ENCODE measurements at regions not wholly inside any gene's neighbourhood (a gene's known extent, or its start where the extent isn't known, plus 50 kb on each side); places are given as distances from the start of the nearest gene placed in this dataset.

DNA sequence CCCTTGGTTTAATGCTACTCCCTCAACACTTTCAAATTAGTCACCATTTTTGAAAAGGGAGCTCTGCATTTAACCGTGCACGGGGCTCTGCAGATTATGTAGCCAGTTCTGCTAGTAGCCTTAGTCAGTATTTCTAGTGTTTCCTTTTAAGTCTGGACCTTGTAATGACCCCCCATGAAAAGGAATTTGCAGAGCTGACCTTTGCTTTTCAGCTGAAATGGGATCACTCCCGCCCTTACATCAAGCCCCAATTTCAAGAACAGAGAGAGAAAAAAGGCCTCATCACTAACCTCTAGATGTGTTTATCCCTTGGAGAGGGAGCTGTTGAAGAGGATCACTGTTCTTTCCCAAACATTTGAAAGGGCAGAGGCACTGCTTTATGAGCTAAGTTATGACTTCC, 490.7 kb upstream of the BTBD3 start:
- in situ Hi-C loops (cut with HindIII; ENCODE audit: extremely low pct_ligation_motif_present, low pct_unique_long_range_greater_than_20kb): no loop called here
- CTCF ChIA-PET (ENCODE audit: low intra/inter-chr PET ratio, low total read pairs): no interaction called here
- peak overlapping the region; percentile 7 for H2AFZ ChIP-seq (ENCODE audit: low read length)

DNA sequence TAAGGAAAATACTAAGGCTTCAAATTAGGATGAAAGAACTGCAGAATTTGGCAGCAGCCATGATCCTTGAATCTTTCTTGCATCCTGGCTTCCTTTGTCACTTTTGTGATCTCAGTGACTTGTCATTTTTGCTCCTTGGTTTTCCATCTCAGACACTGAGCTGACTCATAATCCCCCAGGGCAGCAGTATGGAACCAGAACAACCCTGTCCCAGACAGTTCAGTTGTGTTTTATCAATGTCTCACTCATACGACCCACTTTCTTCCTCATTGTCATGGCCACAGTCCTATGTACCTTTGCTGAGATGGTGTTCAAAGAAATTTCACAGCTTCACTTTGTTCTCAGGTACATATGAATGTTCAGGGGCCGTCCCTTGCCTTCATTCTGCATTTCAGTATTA, 488.5 kb upstream of the BTBD3 start:
- Histone ChIP-seq H3K36me3 (replicated peaks in 1 of 2; ENCODE audit: control insufficient read depth in 1 of 2, insufficient read depth in 2 of 2, low read length in 2 of 2) (no peaks in the 10 kb centered on the region), H3K4me1 (ENCODE audit: insufficient read depth, low read length) (no peaks in the 10 kb centered on the region), H3K27me3 (ENCODE audit: control insufficient read depth in 1 of 2, insufficient read depth in 2 of 2, low read length in 2 of 2) (no peaks in the 10 kb centered on the region), H3K79me2 (ENCODE audit: insufficient read depth, low read length) (no peaks in the 10 kb centered on the region), H2AFZ (ENCODE audit: low read length) (no peak overlapping the region), H3K9me3 (ENCODE audit: low read length) (peaks cover 18% of the 10 kb centered on the region), H3K9ac (ENCODE audit: insufficient read depth, low read depth, low read length) (no peak overlapping the region), H4K20me1 (ENCODE audit: insufficient read depth, low read length) (no peaks in the 10 kb centered on the region), H3K4me3 (replicated peaks in 1 of 3; ENCODE audit: insufficient read depth in 1 of 3, low read depth in 2 of 3, low read length in 3 of 3) (no peak overlapping the region), H3K27ac (ENCODE audit: extremely low read length, insufficient read depth, low read length) (no peak overlapping the region), H3K4me2 (ENCODE audit: low read depth, low read length) (no peak overlapping the region)
- ChIA-PET CTCF (ENCODE audit: low intra/inter-chr PET ratio, low total read pairs) (no interaction called here), POLR2A (no interaction called here)
- in situ Hi-C loops (cut with HindIII; ENCODE audit: extremely low pct_ligation_motif_present, low pct_unique_long_range_greater_than_20kb): no loop called here
- FAIRE-seq: no peak
- DNase-seq (ENCODE audit: low spot score): no peak
- intact Hi-C loops (cut with micrococcal nuclease; ENCODE audit: unreplicated experiment): no loop called here
- BruUV-seq (replicated peaks): no TSS peak
- 2% methylated on average over 2 of the region's 2 CpGs for WGBS (ENCODE audit: low lambda C conversion rate)
- no peak for ATAC-seq
- TF ChIP-seq ADNP (CRISPR knock-in tag; IDR thresholded peaks at IDR 0.05) (no peak), DNMT1 (CRISPR knock-in tag; IDR thresholded peaks at IDR 0.05) (no peak), ZNF816 (CRISPR knock-in tag; IDR thresholded peaks at IDR 0.05; ENCODE audit: borderline replicate concordance) (no peak), ZNF543 (CRISPR knock-in tag; IDR thresholded peaks at IDR 0.05) (no peak), DPF2 (CRISPR knock-in tag; IDR thresholded peaks at IDR 0.05; ENCODE audit: borderline replicate concordance, low read depth) (no peak), ZNF143 (CRISPR knock-in tag; IDR thresholded peaks at IDR 0.05) (no peak), SIX1 (CRISPR knock-in tag; IDR thresholded peaks at IDR 0.05; ENCODE audit: borderline replicate concordance) (no peak), CBX2 (IDR thresholded peaks at IDR 0.05; ENCODE audit: low read depth, low read length) (no peak), CBX2 (CRISPR knock-in tag; IDR thresholded peaks at IDR 0.05; ENCODE audit: low read depth) (no peak), ZNF782 (CRISPR knock-in tag; IDR thresholded peaks at IDR 0.05; ENCODE audit: borderline replicate concordance) (no peak)
- TF ChIP-seq, protein P1, sequence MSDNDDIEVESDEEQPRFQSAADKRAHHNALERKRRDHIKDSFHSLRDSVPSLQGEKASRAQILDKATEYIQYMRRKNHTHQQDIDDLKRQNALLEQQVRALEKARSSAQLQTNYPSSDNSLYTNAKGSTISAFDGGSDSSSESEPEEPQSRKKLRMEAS (IDR thresholded peaks at IDR 0.05): no peak
- TF ChIP-seq, protein P2, sequence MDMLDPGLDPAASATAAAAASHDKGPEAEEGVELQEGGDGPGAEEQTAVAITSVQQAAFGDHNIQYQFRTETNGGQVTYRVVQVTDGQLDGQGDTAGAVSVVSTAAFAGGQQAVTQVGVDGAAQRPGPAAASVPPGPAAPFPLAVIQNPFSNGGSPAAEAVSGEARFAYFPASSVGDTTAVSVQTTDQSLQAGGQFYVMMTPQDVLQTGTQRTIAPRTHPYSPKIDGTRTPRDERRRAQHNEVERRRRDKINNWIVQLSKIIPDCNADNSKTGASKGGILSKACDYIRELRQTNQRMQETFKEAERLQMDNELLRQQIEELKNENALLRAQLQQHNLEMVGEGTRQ (IDR thresholded peaks at IDR 0.05; ENCODE audit: low read depth, low read length): no peak
- TF ChIP-seq, protein P2 (CRISPR knock-in tag; IDR thresholded peaks at IDR 0.05; ENCODE audit: borderline replicate concordance): no peak

More for the DNA sequence above, 490.7 kb upstream of the BTBD3 start:
- intact Hi-C loops (cut with micrococcal nuclease; ENCODE audit: unreplicated experiment): no loop called here
- Histone ChIP-seq H3K27ac (ENCODE audit: extremely low read length, insufficient read depth, low read length) (no peak overlapping the region), H3K36me3 (replicated peaks in 1 of 2; ENCODE audit: control insufficient read depth in 1 of 2, insufficient read depth in 2 of 2, low read length in 2 of 2) (no peaks in the 10 kb centered on the region), H3K4me1 (ENCODE audit: insufficient read depth, low read length) (no peaks in the 10 kb centered on the region), H3K27me3 (ENCODE audit: control insufficient read depth in 1 of 2, insufficient read depth in 2 of 2, low read length in 2 of 2) (no peaks in the 10 kb centered on the region), H3K79me2 (ENCODE audit: insufficient read depth, low read length) (no peaks in the 10 kb centered on the region), H3K9ac (ENCODE audit: insufficient read depth, low read depth, low read length) (no peak overlapping the region), H3K4me2 (ENCODE audit: low read depth, low read length) (no peak overlapping the region), H3K9me3 (ENCODE audit: low read length) (0 out of 2 replicates have a peak, but pooled peaks cover 5% of the 10 kb centered on the region), H3K4me3 (replicated peaks in 1 of 3; ENCODE audit: insufficient read depth in 1 of 3, low read depth in 2 of 3, low read length in 3 of 3) (no peak overlapping the region), H4K20me1 (ENCODE audit: insufficient read depth, low read length) (no peaks in the 10 kb centered on the region)
- no peak for ATAC-seq
- no peak for FAIRE-seq
- 11% methylated on average over 3 of the region's 3 CpGs for WGBS (ENCODE audit: low lambda C conversion rate)
- no TSS peak for BruUV-seq (replicated peaks)
- POLR2A ChIA-PET: no interaction called here
- TF ChIP-seq MTA3 (CRISPR knock-in tag; IDR thresholded peaks at IDR 0.05): no peak
- no peak for TF ChIP-seq ZNF569 (CRISPR knock-in tag; IDR thresholded peaks at IDR 0.05; ENCODE audit: borderline replicate concordance)
- TF ChIP-seq ZNF672 (CRISPR knock-in tag; IDR thresholded peaks at IDR 0.05): no peak
- TF ChIP-seq SMAD3 (CRISPR knock-in tag; IDR thresholded peaks at IDR 0.05): no peak
- TF ChIP-seq ZNF607 (CRISPR knock-in tag; IDR thresholded peaks at IDR 0.05; ENCODE audit: borderline replicate concordance): no peak
- no peak for TF ChIP-seq TAF1 (CRISPR knock-in tag; IDR thresholded peaks at IDR 0.05)
- TF ChIP-seq, protein P1 (IDR thresholded peaks at IDR 0.05): no peak
- no peak for TF ChIP-seq ZNF761 (CRISPR knock-in tag; conservative IDR thresholded peaks at IDR 0.05)
- TF ChIP-seq ZNF776 (CRISPR knock-in tag; IDR thresholded peaks at IDR 0.05): no peak
- no peak for TF ChIP-seq PHF5A (CRISPR knock-in tag; IDR thresholded peaks at IDR 0.05; ENCODE audit: low read depth, unreplicated experiment)
- no peak for DNase-seq (ENCODE audit: low spot score)
